HepG2 (cell line): ENCODE measurements at regions not wholly inside any gene's neighbourhood (a gene's known extent, or its start where the extent isn't known, plus 50 kb on each side); places are given as distances from the start of the nearest gene placed in this dataset.

Source experiments
- ATAC-seq: fragments of 200-7000 bp; cut with Tn5 transposase; 3 replicates; pipeline ENCODE4 v1.9.1; 2020; ENCODE audit warnings: mild to moderate bottlenecking, moderate library complexity
- BruUV-seq: library from RNA; stranded (reverse); fragments of 400-500 nt; replicated peaks from 2 replicates; lab custom pipeline; 2021; lab: Mats Ljungman, UMichigan
- CTCF ChIA-PET: fragments of 300-600 bp; formaldehyde crosslinking; extraction: SDS; loops from one replicate; lab custom pipeline; 2021; ENCODE audit warnings: low total read pairs, inconsistent platforms, low intra/inter-chr PET ratio; lab: Yijun Ruan, JAX
- POLR2A ChIA-PET: fragments of 350-600 bp; sonication (Branson Sonifier 250); formaldehyde crosslinking; loops from one replicate; lab custom pipeline; 2020; ENCODE audit warnings: antibody characterized with exemption, inconsistent platforms; lab: Yijun Ruan, JAX
- DNase-seq: peaks from one replicate; pipeline ENCODE4 v3.0.0-alpha.2; 2015; ENCODE audit warnings: low spot score
- FAIRE-seq: peaks from 3 replicates; lab custom pipeline; 2011; peaks lifted over from hg19 to GRCh38; lab: Jason Lieb, UNC
- H2AFZ ChIP-seq: one replicate; pipeline ENCODE4 v1.6.1; 2011; ENCODE audit warnings: low read length, inconsistent platforms
- H3K27ac ChIP-seq: fragments of 300-600 bp; 3 replicates; pipeline ENCODE4 v1.8.0; 2011; ENCODE audit warnings: mixed run types, mild to moderate bottlenecking, mixed read lengths, low read length, inconsistent platforms; ENCODE audit not compliant: insufficient read depth; ENCODE audit errors: extremely low read length
- H3K27me3 ChIP-seq, 2 experiments: fragments of 200-600 bp in 1 of 2; 2 replicates in 1 of 2; 3 replicates in 1 of 2; pipeline versions ENCODE4 v1.6.0 to v1.8.0; 2011; ENCODE audit warnings: low read length in 2 of 2, mild to moderate bottlenecking in 2 of 2, moderate library complexity in 2 of 2, inconsistent platforms in 1 of 2; ENCODE audit not compliant: insufficient read depth in 2 of 2, control insufficient read depth in 1 of 2
- H3K36me3 ChIP-seq, 2 experiments: fragments of 200-600 bp in 1 of 2; replicated peaks in 1 of 2; 2 replicates in 1 of 2; 3 replicates in 1 of 2; pipeline versions ENCODE4 v1.5.1 to v1.8.0; 2011; ENCODE audit warnings: low read length in 2 of 2, inconsistent platforms in 1 of 2; ENCODE audit not compliant: insufficient read depth in 2 of 2, control insufficient read depth in 1 of 2
- H3K4me1 ChIP-seq: 2 replicates; pipeline ENCODE4 v1.5.1; 2012; ENCODE audit warnings: low read length, inconsistent platforms; ENCODE audit not compliant: insufficient read depth
- H3K4me2 ChIP-seq: 2 replicates; pipeline ENCODE4 v1.6.0; 2011; ENCODE audit warnings: low read depth, low read length, inconsistent platforms
- H3K4me3 ChIP-seq, 3 experiments: fragments of 200-600 bp in 1 of 3; sonication (generic), shearing (Covaris generic) in 1 of 3; replicated peaks in 1 of 3; 2 replicates each; pipeline ENCODE4 v1.5.1; 2011 to 2016; ENCODE audit warnings: low read length in 3 of 3, inconsistent platforms in 2 of 3, low read depth in 2 of 3, mild to moderate bottlenecking in 2 of 3, control low read depth in 1 of 3, mixed read lengths in 1 of 3; ENCODE audit not compliant: insufficient read depth in 1 of 3
- H3K79me2 ChIP-seq: one replicate; pipeline ENCODE4 v1.6.1; 2011; ENCODE audit warnings: low read length, inconsistent platforms; ENCODE audit not compliant: insufficient read depth
- H3K9ac ChIP-seq: 2 replicates; pipeline ENCODE4 v1.6.0; 2011; ENCODE audit warnings: mild to moderate bottlenecking, low read depth, low read length, inconsistent platforms; ENCODE audit not compliant: insufficient read depth
- H3K9me3 ChIP-seq: 2 replicates; pipeline ENCODE4 v1.5.1; 2012; ENCODE audit warnings: mild to moderate bottlenecking, low read length
- H4K20me1 ChIP-seq: 2 replicates; pipeline ENCODE4 v1.6.0; 2011; ENCODE audit warnings: inconsistent platforms, mild to moderate bottlenecking, low read length, moderate library complexity; ENCODE audit not compliant: insufficient read depth
- AFF4 ChIP-seq: sonication (generic); formaldehyde crosslinking; IDR thresholded peaks from 2 replicates; pipeline ENCODE4 v1.4.0; 2020; ENCODE audit warnings: missing genetic modification reagents
- EHMT2 ChIP-seq: fragments of 200-600 bp; sonication (generic); IDR thresholded peaks from 2 replicates; pipeline ENCODE4 v1.7.0; 2017; ENCODE audit warnings: antibody characterized with exemption, low read depth, low read length, borderline replicate concordance
- ELF3 ChIP-seq: IDR thresholded peaks from 2 replicates; pipeline ENCODE4 v1.6.1; 2016; ENCODE audit warnings: missing genetic modification reagents, missing compliant biosample characterization
- HMG20A ChIP-seq: IDR thresholded peaks from 2 replicates; pipeline ENCODE4 v1.6.1; 2016; ENCODE audit warnings: borderline replicate concordance
- IRF2 ChIP-seq: IDR thresholded peaks from 2 replicates; pipeline ENCODE4 v1.6.1; 2018; ENCODE audit warnings: missing genetic modification reagents, missing compliant biosample characterization
- KDM5A ChIP-seq: fragments of 200-600 bp; sonication (generic); IDR thresholded peaks from 2 replicates; pipeline ENCODE4 v1.7.0; 2018; ENCODE audit warnings: antibody characterized with exemption, mild to moderate bottlenecking, low read length, borderline replicate concordance
- NCOR1 ChIP-seq: fragments of 200-600 bp; sonication (generic); IDR thresholded peaks from 2 replicates; pipeline ENCODE4 v1.7.0; 2017; ENCODE audit warnings: antibody characterized with exemption, low read length, borderline replicate concordance
- PAXIP1 ChIP-seq: sonication (generic); formaldehyde crosslinking; conservative IDR thresholded peaks from 2 replicates; pipeline ENCODE4 v1.4.0; 2020; ENCODE audit warnings: mild to moderate bottlenecking, missing genetic modification reagents, moderate library complexity
- SAP130 ChIP-seq: IDR thresholded peaks from 2 replicates; pipeline ENCODE4 v1.6.1; 2016; ENCODE audit warnings: low read depth
- SMC3 ChIP-seq: IDR thresholded peaks from 2 replicates; pipeline ENCODE4 v1.6.1; 2011; ENCODE audit warnings: low read length, improper control_type of control experiment
- STAT6 ChIP-seq: sonication (generic); formaldehyde crosslinking; IDR thresholded peaks from 2 replicates; pipeline ENCODE4 v1.4.0; 2020; ENCODE audit warnings: missing genetic modification reagents, mild to moderate bottlenecking, borderline replicate concordance
- TBX2 ChIP-seq: sonication (generic); formaldehyde crosslinking; IDR thresholded peaks from 2 replicates; pipeline ENCODE4 v1.5.0; 2020; ENCODE audit warnings: missing genetic modification reagents, mild to moderate bottlenecking, borderline replicate concordance
- ZNF331 ChIP-seq: sonication (generic); formaldehyde crosslinking; IDR thresholded peaks from 2 replicates; pipeline ENCODE4 v1.4.0; 2020; ENCODE audit warnings: missing genetic modification reagents
- ZNF557 ChIP-seq: sonication (generic); formaldehyde crosslinking; IDR thresholded peaks from 2 replicates; pipeline ENCODE4 v1.4.0; 2020; ENCODE audit warnings: missing genetic modification reagents
- ZNF703 ChIP-seq: sonication (generic); formaldehyde crosslinking; IDR thresholded peaks from 2 replicates; pipeline ENCODE4 v1.5.1; 2020; ENCODE audit warnings: missing genetic modification reagents, mild to moderate bottlenecking, moderate library complexity, borderline replicate concordance
- ZNF780A ChIP-seq: sonication (generic); formaldehyde crosslinking; IDR thresholded peaks from 2 replicates; pipeline ENCODE4 v1.8.0; 2022; ENCODE audit warnings: mild to moderate bottlenecking, missing genetic modification reagents, moderate library complexity
- ZNF878 ChIP-seq: sonication (generic); formaldehyde crosslinking; IDR thresholded peaks from 2 replicates; pipeline ENCODE4 v1.8.1; 2023; ENCODE audit warnings: mild to moderate bottlenecking, missing genetic modification reagents, moderate library complexity
- ZSCAN25 ChIP-seq: sonication (generic); formaldehyde crosslinking; IDR thresholded peaks from 2 replicates; pipeline ENCODE4 v1.8.0; 2022; ENCODE audit warnings: mild to moderate bottlenecking, missing genetic modification reagents
- in situ Hi-C: cut with HindIII; loops from 2 replicates; pipeline ENCODE4 v1.10.0; 2017; ENCODE audit warnings: low pct_unique_long_range_greater_than_20kb; ENCODE audit not compliant: extremely low pct_ligation_motif_present
- intact Hi-C: fragments of 100-400 bp; cut with micrococcal nuclease; formaldehyde crosslinking; loops from one replicate; pipeline ENCODE4 v1.10.0; 2022; ENCODE audit not compliant: unreplicated experiment

- in situ Hi-C loops (no loop called here), intact Hi-C loops (no loop called here)
- Histone ChIP-seq H3K4me1 (no peaks in the 10 kb centered on the region), H3K9me3 (no peaks in the 10 kb centered on the region), H3K27me3 (no peaks in the 10 kb centered on the region), H3K27ac (no peak overlapping the region), H3K4me3 (no peak overlapping the region), H3K36me3 (no peaks in the 10 kb centered on the region), H3K4me2 (no peak overlapping the region), H3K9ac (no peak overlapping the region), H2AFZ (no peak overlapping the region), H4K20me1 (no peaks in the 10 kb centered on the region), H3K79me2 (no peaks in the 10 kb centered on the region)
- no peak for FAIRE-seq
- no peak for DNase-seq
- ChIA-PET POLR2A (no interaction called here), CTCF (no interaction called here)
- BruUV-seq = no TSS peak
- ATAC-seq = no peak
- TF ChIP-seq HMG20A = no peak
- no peak for TF ChIP-seq KDM5A
- no peak for TF ChIP-seq ZSCAN25 (CRISPR knock-in tag)
- TF ChIP-seq STAT6 (CRISPR knock-in tag) = no peak
- TF ChIP-seq SMC3 = no peak
- no peak for TF ChIP-seq ZNF557 (CRISPR knock-in tag)
- no peak for TF ChIP-seq ZNF780A
- TF ChIP-seq NCOR1 = no peak
- TF ChIP-seq ZNF878 (CRISPR knock-in tag) = no peak
- no peak for TF ChIP-seq IRF2 (CRISPR knock-in tag)
- no peak for TF ChIP-seq SAP130 (CRISPR knock-in tag)
- TF ChIP-seq EHMT2 = no peak
- TF ChIP-seq ZNF703 (CRISPR knock-in tag) = no peak
- no peak for TF ChIP-seq ZNF331 (CRISPR knock-in tag)
- no peak for TF ChIP-seq TBX2 (CRISPR knock-in tag)
- no peak for TF ChIP-seq PAXIP1 (CRISPR knock-in tag)
- TF ChIP-seq AFF4 = no peak
- no peak for TF ChIP-seq ELF3
Observed at GRCh38 chr3:73939985-73940384, 315.2 kb upstream of the PDZRN3 start.
